ENCODE measurements at regions not wholly inside any gene's neighbourhood (a gene's known extent, or its start where the extent isn't known, plus 50 kb on each side); places are given as distances from the start of the nearest gene placed in this dataset.

DNA sequence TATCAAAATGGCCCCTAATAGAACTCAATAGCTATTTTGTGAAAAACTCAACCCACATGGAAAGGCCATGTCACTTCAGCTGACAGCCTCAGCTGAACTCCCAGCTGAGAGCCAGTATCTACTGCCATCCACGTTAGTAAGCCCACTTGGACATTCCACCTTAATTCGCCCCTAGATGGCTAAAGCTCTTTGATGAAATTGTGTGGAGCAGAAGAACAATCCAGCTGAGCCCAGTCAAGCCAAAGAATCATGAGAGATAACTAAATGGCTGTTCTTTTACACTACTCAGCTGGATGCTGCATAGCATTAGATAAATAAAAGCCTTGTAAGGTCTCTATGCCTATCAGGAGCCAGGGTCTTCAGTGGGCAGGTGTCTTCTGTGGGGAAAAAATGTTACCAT lies 396.8 kb downstream of the AASDHPPT start:
- no peak overlapping the region for H3K23ac ChIP-seq (ENCODE audit: insufficient read length, low read depth, low read length)
- H3K4me2 ChIP-seq (ENCODE audit: insufficient read depth, insufficient read length, low read length) = no peak overlapping the region
- H4K20me1 ChIP-seq (ENCODE audit: control insufficient read depth, insufficient read depth, insufficient read length) = no peaks in the 10 kb centered on the region
- H3T11ph ChIP-seq (ENCODE audit: low read length) = no peak overlapping the region
- TF ChIP-seq, protein P1, sequence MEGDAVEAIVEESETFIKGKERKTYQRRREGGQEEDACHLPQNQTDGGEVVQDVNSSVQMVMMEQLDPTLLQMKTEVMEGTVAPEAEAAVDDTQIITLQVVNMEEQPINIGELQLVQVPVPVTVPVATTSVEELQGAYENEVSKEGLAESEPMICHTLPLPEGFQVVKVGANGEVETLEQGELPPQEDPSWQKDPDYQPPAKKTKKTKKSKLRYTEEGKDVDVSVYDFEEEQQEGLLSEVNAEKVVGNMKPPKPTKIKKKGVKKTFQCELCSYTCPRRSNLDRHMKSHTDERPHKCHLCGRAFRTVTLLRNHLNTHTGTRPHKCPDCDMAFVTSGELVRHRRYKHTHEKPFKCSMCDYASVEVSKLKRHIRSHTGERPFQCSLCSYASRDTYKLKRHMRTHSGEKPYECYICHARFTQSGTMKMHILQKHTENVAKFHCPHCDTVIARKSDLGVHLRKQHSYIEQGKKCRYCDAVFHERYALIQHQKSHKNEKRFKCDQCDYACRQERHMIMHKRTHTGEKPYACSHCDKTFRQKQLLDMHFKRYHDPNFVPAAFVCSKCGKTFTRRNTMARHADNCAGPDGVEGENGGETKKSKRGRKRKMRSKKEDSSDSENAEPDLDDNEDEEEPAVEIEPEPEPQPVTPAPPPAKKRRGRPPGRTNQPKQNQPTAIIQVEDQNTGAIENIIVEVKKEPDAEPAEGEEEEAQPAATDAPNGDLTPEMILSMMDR (conservative IDR thresholded peaks at IDR 0.05) = no peak
- no peak overlapping the region for H3K14ac ChIP-seq (ENCODE audit: insufficient read depth, low read length)
- no peak overlapping the region for H2BK5ac ChIP-seq (ENCODE audit: insufficient read length, low read length)
- no peak overlapping the region for H3K9ac ChIP-seq (ENCODE audit: extremely low read depth, insufficient read length, low read length)
- H3K27ac ChIP-seq (ENCODE audit: insufficient read length, low read depth, low read length) = no peak overlapping the region
- H3K27me3 ChIP-seq (ENCODE audit: insufficient read depth, low read length) = no peaks in the 10 kb centered on the region
- Mint-ChIP-seq H3K36me3 (ENCODE audit: insufficient read depth in 1 of 3, low read depth in 3 of 3) (no peaks in the 10 kb centered on the region), H3K27me3 (ENCODE audit: low read depth) (no peaks in the 10 kb centered on the region), H3K27ac (no peak overlapping the region), H3K9me3 (peaks cover 0 to 4% of the 10 kb centered on the region in 2 experiments; a peak in 2 of 5 replicates), H3K4me1 (no peaks in the 10 kb centered on the region), H3K4me3 (no peak overlapping the region)
- no peak overlapping the region for H2AK5ac ChIP-seq (ENCODE audit: insufficient read length, low read length)
- H2BK15ac ChIP-seq (ENCODE audit: low read depth, low read length) = no peak overlapping the region
- H2AFZ ChIP-seq (ENCODE audit: low read length) = no peak overlapping the region
- no peak overlapping the region for H3K18ac ChIP-seq (ENCODE audit: insufficient read length, low read depth, low read length)
- no peak overlapping the region for H2BK20ac ChIP-seq (ENCODE audit: low read depth, low read length, poor library complexity, severe bottlenecking)
- no peak overlapping the region for H4K8ac ChIP-seq (replicated peaks; ENCODE audit: insufficient read length, low read depth, low read length)
- WGBS (ENCODE audit: extremely low coverage, insufficient read length, low lambda C conversion rate) = no CpG with 5 or more reads among the region's 2 CpGs
- H3K4ac ChIP-seq (ENCODE audit: low read depth, low read length) = no peak overlapping the region
- no peak overlapping the region for H2BK120ac ChIP-seq (ENCODE audit: low read depth, low read length, poor library complexity, severe bottlenecking)
- H3K79me1 ChIP-seq (ENCODE audit: insufficient read depth, low read depth, low read length, poor library complexity, severe bottlenecking) = no peaks in the 10 kb centered on the region
- no peak overlapping the region for H4K5ac ChIP-seq (ENCODE audit: insufficient read length, low read depth, low read length)
- H2BK12ac ChIP-seq (ENCODE audit: insufficient read length, low read depth, low read length) = no peak overlapping the region
- H3K23me2 ChIP-seq (ENCODE audit: insufficient read length, low read depth, low read length, poor library complexity, severe bottlenecking) = no peaks in the 10 kb centered on the region
- no peaks in the 10 kb centered on the region for H3K79me2 ChIP-seq (ENCODE audit: insufficient read depth, low read length)
- no peak overlapping the region for H4K91ac ChIP-seq (ENCODE audit: insufficient read length, low read depth, low read length)
- DNase-seq = no peak
- H3K9me3 ChIP-seq (ENCODE audit: control insufficient read depth, low read depth, low read length) = no peaks in the 10 kb centered on the region
- no peaks in the 10 kb centered on the region for H3K4me1 ChIP-seq (ENCODE audit: insufficient read depth, low read length)
- H3K56ac ChIP-seq (ENCODE audit: insufficient read length, low read depth, low read length) = no peak overlapping the region

All from H9 (cell line).